WTC11 (cell line): ENCODE measurements at regions not wholly inside any gene's neighbourhood (a gene's known extent, or its start where the extent isn't known, plus 50 kb on each side); places are given as distances from the start of the nearest gene placed in this dataset.

Source experiments
- ATF1 ChIP-seq: sonication (generic); formaldehyde crosslinking; IDR thresholded peaks from 2 replicates; pipeline ENCODE4 v1.8.1; 2023; ENCODE audit warnings: mild to moderate bottlenecking, moderate library complexity, missing genetic modification reagents
- CREB1 ChIP-seq: sonication (generic); formaldehyde crosslinking; IDR thresholded peaks from 2 replicates; pipeline ENCODE4 v1.8.0; 2023; ENCODE audit warnings: mild to moderate bottlenecking, missing genetic modification reagents
- GABPB1 ChIP-seq: sonication (generic); formaldehyde crosslinking; IDR thresholded peaks from 2 replicates; pipeline ENCODE4 v1.8.1; 2023; ENCODE audit warnings: mild to moderate bottlenecking, missing genetic modification reagents
- JUN ChIP-seq: sonication (generic); formaldehyde crosslinking; IDR thresholded peaks from 2 replicates; pipeline ENCODE4 v1.8.0; 2023; ENCODE audit warnings: mild to moderate bottlenecking, missing genetic modification reagents
- NFATC4 ChIP-seq: fragments of 250-450 bp; sonication (Bioruptor Pico); IDR thresholded peaks from 2 replicates; pipeline ENCODE4 v1.9.0; 2021; ENCODE audit warnings: mild to moderate bottlenecking
- NR2C2 ChIP-seq: sonication (generic); formaldehyde crosslinking; IDR thresholded peaks from 2 replicates; pipeline ENCODE4 v1.8.0; 2022; ENCODE audit warnings: mild to moderate bottlenecking, missing genetic modification reagents
- TCF7 ChIP-seq: sonication (generic); formaldehyde crosslinking; IDR thresholded peaks from 2 replicates; pipeline ENCODE4 v1.8.0; 2022; ENCODE audit warnings: mild to moderate bottlenecking, low read depth, missing genetic modification reagents, moderate library complexity
- ZNF423 ChIP-seq: fragments of 250-450 bp; sonication (Bioruptor Pico); IDR thresholded peaks from 2 replicates; pipeline ENCODE4 v2.1.2; 2022; ENCODE audit warnings: mild to moderate bottlenecking, moderate library complexity
- TF ChIP-seq, protein P1 (sequence below): sonication (generic); formaldehyde crosslinking; IDR thresholded peaks from 2 replicates; pipeline ENCODE4 v1.8.1; 2022; ENCODE audit warnings: missing genetic modification reagents, borderline replicate concordance
- TF ChIP-seq, protein P2 (sequence below): sonication (generic); formaldehyde crosslinking; IDR thresholded peaks from 2 replicates; pipeline ENCODE4 v1.8.0; 2022; ENCODE audit warnings: mild to moderate bottlenecking, missing genetic modification reagents
- TF ChIP-seq, protein P3 (sequence below): fragments of 200-600 bp; IDR thresholded peaks from 2 replicates; pipeline ENCODE4 v1.8.0; 2022; ENCODE audit warnings: antibody characterized with exemption
- TF ChIP-seq, protein P4 (sequence below): sonication (generic); formaldehyde crosslinking; IDR thresholded peaks from 2 replicates; pipeline ENCODE4 v1.8.0; 2023; ENCODE audit warnings: mild to moderate bottlenecking, missing genetic modification reagents

DNA sequence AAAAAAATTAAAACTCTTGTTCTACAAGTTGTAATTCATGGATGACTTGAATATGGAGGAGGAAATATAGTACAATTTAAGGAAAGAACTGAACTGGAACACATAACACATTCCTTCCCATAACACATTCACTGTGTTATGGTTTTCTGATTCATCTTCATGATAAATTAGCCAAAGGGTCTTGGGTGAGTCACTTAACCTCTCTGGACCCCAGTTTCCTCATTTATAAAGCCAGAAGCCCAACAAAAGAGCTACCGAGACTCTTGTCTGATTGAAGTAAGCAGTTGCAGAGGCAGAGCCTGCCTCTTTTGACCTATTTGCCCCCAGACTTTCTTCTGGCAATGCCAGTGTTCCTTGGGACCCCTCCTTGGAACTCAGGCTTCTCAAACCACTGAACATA is 161.9 kb upstream of the KCTD3 start:
- TF ChIP-seq GABPB1 (CRISPR knock-in tag) (no peak), NR2C2 (CRISPR knock-in tag) (no peak), ZNF423 (CRISPR knock-in tag) (no peak), ATF1 (CRISPR knock-in tag) (no peak), TCF7 (CRISPR knock-in tag) (no peak), JUN (no peak), NFATC4 (CRISPR knock-in tag) (no peak), CREB1 (CRISPR knock-in tag) (no peak)
- TF ChIP-seq, protein P1, sequence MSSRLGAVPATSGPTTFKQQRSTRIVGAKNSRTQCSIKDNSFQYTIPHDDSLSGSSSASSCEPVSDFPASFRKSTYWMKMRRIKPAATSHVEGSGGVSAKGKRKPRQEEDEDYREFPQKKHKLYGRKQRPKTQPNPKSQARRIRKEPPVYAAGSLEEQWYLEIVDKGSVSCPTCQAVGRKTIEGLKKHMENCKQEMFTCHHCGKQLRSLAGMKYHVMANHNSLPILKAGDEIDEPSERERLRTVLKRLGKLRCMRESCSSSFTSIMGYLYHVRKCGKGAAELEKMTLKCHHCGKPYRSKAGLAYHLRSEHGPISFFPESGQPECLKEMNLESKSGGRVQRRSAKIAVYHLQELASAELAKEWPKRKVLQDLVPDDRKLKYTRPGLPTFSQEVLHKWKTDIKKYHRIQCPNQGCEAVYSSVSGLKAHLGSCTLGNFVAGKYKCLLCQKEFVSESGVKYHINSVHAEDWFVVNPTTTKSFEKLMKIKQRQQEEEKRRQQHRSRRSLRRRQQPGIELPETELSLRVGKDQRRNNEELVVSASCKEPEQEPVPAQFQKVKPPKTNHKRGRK (CRISPR knock-in tag) = no peak
- TF ChIP-seq, protein P2, sequence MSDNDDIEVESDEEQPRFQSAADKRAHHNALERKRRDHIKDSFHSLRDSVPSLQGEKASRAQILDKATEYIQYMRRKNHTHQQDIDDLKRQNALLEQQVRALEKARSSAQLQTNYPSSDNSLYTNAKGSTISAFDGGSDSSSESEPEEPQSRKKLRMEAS (CRISPR knock-in tag) = no peak
- TF ChIP-seq, protein P3, sequence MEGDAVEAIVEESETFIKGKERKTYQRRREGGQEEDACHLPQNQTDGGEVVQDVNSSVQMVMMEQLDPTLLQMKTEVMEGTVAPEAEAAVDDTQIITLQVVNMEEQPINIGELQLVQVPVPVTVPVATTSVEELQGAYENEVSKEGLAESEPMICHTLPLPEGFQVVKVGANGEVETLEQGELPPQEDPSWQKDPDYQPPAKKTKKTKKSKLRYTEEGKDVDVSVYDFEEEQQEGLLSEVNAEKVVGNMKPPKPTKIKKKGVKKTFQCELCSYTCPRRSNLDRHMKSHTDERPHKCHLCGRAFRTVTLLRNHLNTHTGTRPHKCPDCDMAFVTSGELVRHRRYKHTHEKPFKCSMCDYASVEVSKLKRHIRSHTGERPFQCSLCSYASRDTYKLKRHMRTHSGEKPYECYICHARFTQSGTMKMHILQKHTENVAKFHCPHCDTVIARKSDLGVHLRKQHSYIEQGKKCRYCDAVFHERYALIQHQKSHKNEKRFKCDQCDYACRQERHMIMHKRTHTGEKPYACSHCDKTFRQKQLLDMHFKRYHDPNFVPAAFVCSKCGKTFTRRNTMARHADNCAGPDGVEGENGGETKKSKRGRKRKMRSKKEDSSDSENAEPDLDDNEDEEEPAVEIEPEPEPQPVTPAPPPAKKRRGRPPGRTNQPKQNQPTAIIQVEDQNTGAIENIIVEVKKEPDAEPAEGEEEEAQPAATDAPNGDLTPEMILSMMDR = no peak
- TF ChIP-seq, protein P4, sequence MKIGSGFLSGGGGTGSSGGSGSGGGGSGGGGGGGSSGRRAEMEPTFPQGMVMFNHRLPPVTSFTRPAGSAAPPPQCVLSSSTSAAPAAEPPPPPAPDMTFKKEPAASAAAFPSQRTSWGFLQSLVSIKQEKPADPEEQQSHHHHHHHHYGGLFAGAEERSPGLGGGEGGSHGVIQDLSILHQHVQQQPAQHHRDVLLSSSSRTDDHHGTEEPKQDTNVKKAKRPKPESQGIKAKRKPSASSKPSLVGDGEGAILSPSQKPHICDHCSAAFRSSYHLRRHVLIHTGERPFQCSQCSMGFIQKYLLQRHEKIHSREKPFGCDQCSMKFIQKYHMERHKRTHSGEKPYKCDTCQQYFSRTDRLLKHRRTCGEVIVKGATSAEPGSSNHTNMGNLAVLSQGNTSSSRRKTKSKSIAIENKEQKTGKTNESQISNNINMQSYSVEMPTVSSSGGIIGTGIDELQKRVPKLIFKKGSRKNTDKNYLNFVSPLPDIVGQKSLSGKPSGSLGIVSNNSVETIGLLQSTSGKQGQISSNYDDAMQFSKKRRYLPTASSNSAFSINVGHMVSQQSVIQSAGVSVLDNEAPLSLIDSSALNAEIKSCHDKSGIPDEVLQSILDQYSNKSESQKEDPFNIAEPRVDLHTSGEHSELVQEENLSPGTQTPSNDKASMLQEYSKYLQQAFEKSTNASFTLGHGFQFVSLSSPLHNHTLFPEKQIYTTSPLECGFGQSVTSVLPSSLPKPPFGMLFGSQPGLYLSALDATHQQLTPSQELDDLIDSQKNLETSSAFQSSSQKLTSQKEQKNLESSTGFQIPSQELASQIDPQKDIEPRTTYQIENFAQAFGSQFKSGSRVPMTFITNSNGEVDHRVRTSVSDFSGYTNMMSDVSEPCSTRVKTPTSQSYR = no peak
